MM.1S (cell line): ENCODE measurements at regions not wholly inside any gene's neighbourhood (a gene's known extent, or its start where the extent isn't known, plus 50 kb on each side); places are given as distances from the start of the nearest gene placed in this dataset.

Experiments used
- DNase-seq: peaks from one replicate; pipeline ENCODE4 v3.0.0-alpha.2; 2015
- H2AFZ ChIP-seq: fragments of 300-600 bp; sonication (generic); 2 replicates; pipeline ENCODE4 v1.6.0; 2016; ENCODE audit warnings: antibody characterized with exemption, low read length
- H3F3A ChIP-seq: fragments of 300-600 bp; sonication (generic); 2 replicates; pipeline ENCODE4 v1.6.1; 2016; ENCODE audit warnings: mild to moderate bottlenecking, antibody characterized with exemption, low read length, moderate library complexity, mixed read lengths; ENCODE audit not compliant: insufficient read depth
- H3K27ac ChIP-seq: fragments of 300-600 bp; sonication (generic); 2 replicates; pipeline ENCODE4 v1.5.1; 2016; ENCODE audit warnings: mild to moderate bottlenecking, low read length
- H3K27me3 ChIP-seq: fragments of 300-600 bp; sonication (generic); replicated peaks from 2 replicates; pipeline ENCODE4 v1.6.0; 2016; ENCODE audit warnings: low read length; ENCODE audit not compliant: insufficient read depth
- H3K36me3 ChIP-seq: fragments of 300-600 bp; sonication (generic); replicated peaks from 2 replicates; pipeline ENCODE4 v1.6.1; 2016; ENCODE audit warnings: mild to moderate bottlenecking, low read length, mixed read lengths; ENCODE audit not compliant: insufficient read depth
- H3K4me1 ChIP-seq: fragments of 300-600 bp; sonication (generic); 2 replicates; pipeline ENCODE4 v1.6.1; 2016; ENCODE audit warnings: low read length, mixed read lengths
- H3K4me2 ChIP-seq: fragments of 300-600 bp; sonication (generic); 2 replicates; pipeline ENCODE4 v1.6.0; 2016; ENCODE audit warnings: low read depth, low read length
- H3K4me3 ChIP-seq: fragments of 300-600 bp; sonication (generic); 2 replicates; pipeline ENCODE4 v1.5.1; 2016; ENCODE audit warnings: low read length, mixed read lengths
- H3K79me2 ChIP-seq: fragments of 300-600 bp; sonication (generic); 2 replicates; pipeline ENCODE4 v1.6.1; 2016; ENCODE audit warnings: mixed run types, low read length, mixed read lengths
- H3K9ac ChIP-seq: fragments of 300-600 bp; sonication (generic); 2 replicates; pipeline ENCODE4 v1.6.1; 2016; ENCODE audit warnings: low read length, mixed read lengths
- H3K9me2 ChIP-seq: fragments of 300-600 bp; sonication (generic); replicated peaks from 2 replicates; pipeline ENCODE4 v1.6.1; 2016; ENCODE audit warnings: mild to moderate bottlenecking, low read length, mixed read lengths; ENCODE audit not compliant: insufficient read depth
- H3K9me3 ChIP-seq: fragments of 300-600 bp; sonication (generic); replicated peaks from 2 replicates; pipeline ENCODE4 v1.6.1; 2016; ENCODE audit warnings: mild to moderate bottlenecking, low read length, mixed read lengths; ENCODE audit not compliant: insufficient read depth
- H4K20me1 ChIP-seq: fragments of 300-600 bp; sonication (generic); 2 replicates; pipeline ENCODE4 v1.6.1; 2016; ENCODE audit warnings: mild to moderate bottlenecking, low read length, moderate library complexity, mixed read lengths; ENCODE audit not compliant: insufficient read depth
- EZH2 ChIP-seq: fragments of 300-600 bp; sonication (generic); optimal IDR thresholded peaks from 2 replicates; pipeline ENCODE3; 2017; ENCODE audit warnings: low read depth, mild to moderate bottlenecking, antibody characterized with exemption, low read length, mixed read lengths
- EZH2phosphoT487 ChIP-seq: fragments of 300-600 bp; sonication (generic); IDR thresholded peaks from 2 replicates; pipeline ENCODE4 v1.6.1; 2018; ENCODE audit warnings: antibody characterized with exemption, low read length
- TF ChIP-seq, protein P1 (sequence below): fragments of 300-600 bp; sonication (generic); IDR thresholded peaks from 2 replicates; pipeline ENCODE4 v1.5.1; 2016; ENCODE audit warnings: antibody characterized with exemption, low read length, mixed read lengths

DNA sequence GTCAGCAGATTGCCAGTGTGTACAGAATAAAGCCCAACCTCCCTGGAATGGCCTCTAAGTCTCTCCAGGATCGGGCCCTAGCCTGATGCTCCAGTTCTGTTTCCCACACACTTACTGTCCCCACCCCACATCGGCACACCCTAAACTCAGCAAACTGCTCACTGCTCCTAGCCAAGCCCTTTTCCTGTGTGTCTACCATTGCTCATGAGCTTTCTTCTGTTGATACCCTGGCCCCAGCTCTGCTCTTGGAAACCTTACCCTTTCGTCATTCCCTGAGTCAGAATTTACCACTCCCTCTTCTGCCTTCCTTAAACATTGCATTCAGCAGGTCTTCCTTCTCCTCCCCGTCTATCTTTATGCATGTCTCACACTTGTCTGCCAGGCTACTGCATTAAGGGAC lies 158.9 kb downstream of the TMX1 start:
- Histone ChIP-seq H3K9ac (no peak overlapping the region), H3K4me2 (no peak overlapping the region), H3K4me3 (no peak overlapping the region), H4K20me1 (no peaks in the 10 kb centered on the region), H3K27me3 (no peaks in the 10 kb centered on the region), H3K36me3 (no peaks in the 10 kb centered on the region), H3K27ac (no peak overlapping the region), H3K9me3 (no peaks in the 10 kb centered on the region), H3F3A (no peaks in the 10 kb centered on the region), H3K79me2 (no peaks in the 10 kb centered on the region), H2AFZ (no peak overlapping the region), H3K4me1 (no peaks in the 10 kb centered on the region), H3K9me2 (no peaks in the 10 kb centered on the region)
- no peak for TF ChIP-seq EZH2
- TF ChIP-seq, protein P1, sequence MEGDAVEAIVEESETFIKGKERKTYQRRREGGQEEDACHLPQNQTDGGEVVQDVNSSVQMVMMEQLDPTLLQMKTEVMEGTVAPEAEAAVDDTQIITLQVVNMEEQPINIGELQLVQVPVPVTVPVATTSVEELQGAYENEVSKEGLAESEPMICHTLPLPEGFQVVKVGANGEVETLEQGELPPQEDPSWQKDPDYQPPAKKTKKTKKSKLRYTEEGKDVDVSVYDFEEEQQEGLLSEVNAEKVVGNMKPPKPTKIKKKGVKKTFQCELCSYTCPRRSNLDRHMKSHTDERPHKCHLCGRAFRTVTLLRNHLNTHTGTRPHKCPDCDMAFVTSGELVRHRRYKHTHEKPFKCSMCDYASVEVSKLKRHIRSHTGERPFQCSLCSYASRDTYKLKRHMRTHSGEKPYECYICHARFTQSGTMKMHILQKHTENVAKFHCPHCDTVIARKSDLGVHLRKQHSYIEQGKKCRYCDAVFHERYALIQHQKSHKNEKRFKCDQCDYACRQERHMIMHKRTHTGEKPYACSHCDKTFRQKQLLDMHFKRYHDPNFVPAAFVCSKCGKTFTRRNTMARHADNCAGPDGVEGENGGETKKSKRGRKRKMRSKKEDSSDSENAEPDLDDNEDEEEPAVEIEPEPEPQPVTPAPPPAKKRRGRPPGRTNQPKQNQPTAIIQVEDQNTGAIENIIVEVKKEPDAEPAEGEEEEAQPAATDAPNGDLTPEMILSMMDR, result no peak
- no peak for TF ChIP-seq EZH2phosphoT487
- no peak for DNase-seq

DNA sequence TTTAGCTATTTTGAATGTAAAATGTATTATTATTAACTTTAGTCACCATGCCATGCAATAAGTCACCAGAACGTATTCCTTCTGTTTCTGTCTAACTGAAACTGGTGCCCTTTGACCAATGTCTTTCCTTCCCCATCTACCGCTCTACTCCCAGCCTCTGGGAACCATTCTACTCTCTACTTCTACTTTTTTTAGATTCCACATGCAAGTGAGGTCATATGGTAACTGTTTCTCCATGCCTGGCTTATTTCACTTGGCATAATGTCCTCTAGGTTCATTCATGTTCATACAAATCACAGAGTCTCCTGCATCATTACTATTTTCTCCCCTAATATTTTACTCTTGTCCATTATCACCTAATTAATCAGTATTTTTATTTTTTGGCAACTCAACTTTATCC lies 160.1 kb downstream of the TMX1 start:
- Histone ChIP-seq H3K4me3 (no peak overlapping the region), H3K9me2 (no peaks in the 10 kb centered on the region), H3K9me3 (no peaks in the 10 kb centered on the region), H3K9ac (no peak overlapping the region), H3K36me3 (no peaks in the 10 kb centered on the region), H2AFZ (no peak overlapping the region), H3K27ac (no peak overlapping the region), H3K27me3 (no peaks in the 10 kb centered on the region), H4K20me1 (no peaks in the 10 kb centered on the region), H3K79me2 (no peaks in the 10 kb centered on the region), H3K4me1 (no peaks in the 10 kb centered on the region), H3F3A (no peaks in the 10 kb centered on the region), H3K4me2 (no peak overlapping the region)
- DNase-seq, result no peak
- TF ChIP-seq, protein P1, result no peak
- TF ChIP-seq EZH2 (no peak), EZH2phosphoT487 (no peak)

DNA sequence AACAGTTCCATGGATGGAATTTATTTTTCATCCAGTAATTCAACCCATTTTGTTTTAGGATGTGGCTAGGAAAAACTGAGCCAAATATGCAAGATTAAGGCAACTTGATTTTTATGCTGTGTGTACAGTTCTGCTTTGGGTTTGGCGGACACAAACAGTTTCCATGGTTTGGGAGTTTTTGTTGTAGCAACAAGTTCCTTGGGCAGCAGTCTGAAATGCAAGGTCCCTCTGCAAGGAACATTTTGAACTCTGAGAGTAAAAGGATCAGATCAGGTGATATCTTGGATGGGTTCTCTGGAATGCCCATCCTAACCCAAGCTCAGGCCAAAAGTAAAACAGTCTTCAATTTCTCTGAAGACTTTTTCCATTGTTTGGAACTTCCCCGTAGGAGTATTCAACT lies 161.2 kb downstream of the TMX1 start:
- H3K36me3 ChIP-seq, result no peaks in the 10 kb centered on the region
- no peaks in the 10 kb centered on the region for H3K9me2 ChIP-seq
- H3K9me3 ChIP-seq, result no peaks in the 10 kb centered on the region
- H3K4me1 ChIP-seq, result no peaks in the 10 kb centered on the region
- H3F3A ChIP-seq, result no peaks in the 10 kb centered on the region
- H2AFZ ChIP-seq, result no peak overlapping the region
- H3K27me3 ChIP-seq, result no peaks in the 10 kb centered on the region
- H4K20me1 ChIP-seq, result no peaks in the 10 kb centered on the region
- no peak overlapping the region for H3K4me2 ChIP-seq
- no peak for DNase-seq
- H3K9ac ChIP-seq, result no peak overlapping the region
- no peak overlapping the region for H3K4me3 ChIP-seq
- H3K27ac ChIP-seq, result no peak overlapping the region
- no peaks in the 10 kb centered on the region for H3K79me2 ChIP-seq
- TF ChIP-seq EZH2 (no peak), EZH2phosphoT487 (no peak)
- TF ChIP-seq, protein P1, result no peak

DNA sequence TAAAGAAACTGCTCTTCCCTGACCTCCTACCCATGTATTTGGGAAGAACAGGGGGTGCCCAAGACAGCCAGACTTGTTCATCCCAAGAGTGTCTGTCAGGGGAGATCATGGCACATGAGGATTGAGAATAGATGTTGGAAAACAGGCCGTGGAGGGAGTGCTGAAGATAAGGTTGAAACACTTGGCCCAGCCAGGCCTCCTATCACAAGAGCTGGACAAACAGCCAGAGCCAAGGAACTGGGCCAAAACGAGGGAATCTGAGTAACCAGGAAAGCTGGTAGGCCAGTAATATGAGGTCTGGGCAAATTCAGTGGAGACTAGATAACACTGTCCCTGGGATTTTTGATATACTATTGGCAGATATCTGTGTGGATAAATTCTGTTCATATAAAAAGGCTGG lies 161.7 kb downstream of the TMX1 start:
- Histone ChIP-seq H3K9me3 (no peaks in the 10 kb centered on the region), H3K4me1 (no peaks in the 10 kb centered on the region), H4K20me1 (no peaks in the 10 kb centered on the region), H3K9me2 (no peaks in the 10 kb centered on the region), H3K79me2 (no peaks in the 10 kb centered on the region), H3F3A (no peaks in the 10 kb centered on the region), H3K27ac (no peak overlapping the region), H3K4me2 (no peak overlapping the region), H3K27me3 (no peaks in the 10 kb centered on the region), H2AFZ (no peak overlapping the region), H3K36me3 (no peaks in the 10 kb centered on the region), H3K9ac (no peak overlapping the region), H3K4me3 (no peak overlapping the region)
- no peak for DNase-seq
- no peak for TF ChIP-seq EZH2
- no peak for TF ChIP-seq EZH2phosphoT487
- TF ChIP-seq, protein P1, result no peak
